IPS DF 6.9 (cell line): ENCODE measurements at regions not wholly inside any gene's neighbourhood (a gene's known extent, or its start where the extent isn't known, plus 50 kb on each side); places are given as distances from the start of the nearest gene placed in this dataset.

Source experiments
- DNase-seq: peaks from one replicate; pipeline ENCODE4 v3.0.0-alpha.2; 2013; ENCODE audit warnings: low read depth, low spot score
- H3K27ac ChIP-seq: one replicate; pipeline ENCODE4 v1.5.1; 2013; ENCODE audit warnings: low read length, control low read depth
- H3K27me3 ChIP-seq: 2 replicates; pipeline ENCODE4 v1.6.1; 2013; ENCODE audit warnings: mild to moderate bottlenecking, low read length; ENCODE audit not compliant: control insufficient read depth, insufficient read depth
- H3K36me3 ChIP-seq: 2 replicates; pipeline ENCODE4 v1.6.1; 2013; ENCODE audit warnings: low read length; ENCODE audit not compliant: control insufficient read depth, insufficient read depth
- H3K4me1 ChIP-seq: 2 replicates; pipeline ENCODE4 v1.6.1; 2013; ENCODE audit warnings: low read length; ENCODE audit not compliant: control insufficient read depth, insufficient read depth
- H3K4me3 ChIP-seq: 2 replicates; pipeline ENCODE4 v1.5.1; 2013; ENCODE audit warnings: mild to moderate bottlenecking, low read length
- H3K9me3 ChIP-seq: 2 replicates; pipeline ENCODE4 v1.6.1; 2013; ENCODE audit warnings: low read length, inconsistent platforms; ENCODE audit not compliant: control insufficient read depth, insufficient read depth
- WGBS: extraction: QIAGEN DNeasy Blood & Tissue Kit; methylation state at CpG from one replicate; pipeline ENCODE4 v1.1.7; 2013; ENCODE audit warnings: mixed read lengths, missing lambda C conversion rate; ENCODE audit not compliant: insufficient read length, insufficient coverage; 5-methylcytosine and 5-hydroxymethylcytosine counted together

DNA sequence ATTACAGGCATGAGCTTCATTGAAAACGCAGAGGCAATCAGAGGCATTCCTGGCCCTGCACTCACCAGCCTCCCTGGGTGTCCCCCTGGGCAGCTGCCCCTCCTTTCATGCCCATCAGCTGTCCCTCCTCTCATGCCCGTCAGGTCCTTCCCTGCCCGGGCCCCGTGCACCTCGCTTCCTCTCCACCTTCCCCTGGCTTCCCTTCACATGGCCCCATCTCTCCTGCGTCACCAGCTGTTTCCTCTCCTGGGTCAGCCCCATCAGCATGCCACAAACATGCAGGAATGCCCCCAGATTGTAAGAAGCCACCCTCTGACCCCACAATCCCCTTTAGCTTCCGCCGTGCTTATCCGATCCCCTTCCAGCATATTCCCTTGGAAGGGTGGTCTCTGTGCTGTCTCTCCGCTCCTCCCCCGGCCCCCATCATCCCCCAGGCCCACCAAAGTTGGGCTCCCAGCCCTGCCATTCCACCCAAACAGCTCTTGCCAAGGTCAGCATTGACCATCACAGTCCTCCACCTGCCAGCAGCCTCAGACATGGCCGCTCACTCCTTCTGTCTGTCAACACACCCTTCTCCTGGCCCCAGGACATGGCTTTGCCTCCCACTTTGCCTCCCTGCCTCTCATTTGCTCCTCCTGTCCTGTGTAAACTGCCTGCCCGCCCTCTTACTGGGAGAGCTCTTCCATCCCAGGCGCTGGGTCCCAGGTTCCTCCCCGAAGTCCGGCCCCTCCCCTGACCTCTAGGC lies 98.6 kb upstream of the IER5L start:
- Histone ChIP-seq H3K27me3 (no peaks in the 10 kb centered on the region), H3K36me3 (no peaks in the 10 kb centered on the region), H3K4me3 (no peak overlapping the region), H3K27ac (no peak overlapping the region), H3K4me1 (peaks cover 15% of the 10 kb centered on the region), H3K9me3 (no peaks in the 10 kb centered on the region)
- WGBS = no CpG with 5 or more reads among the region's 16 CpGs
- no peak for DNase-seq

DNA sequence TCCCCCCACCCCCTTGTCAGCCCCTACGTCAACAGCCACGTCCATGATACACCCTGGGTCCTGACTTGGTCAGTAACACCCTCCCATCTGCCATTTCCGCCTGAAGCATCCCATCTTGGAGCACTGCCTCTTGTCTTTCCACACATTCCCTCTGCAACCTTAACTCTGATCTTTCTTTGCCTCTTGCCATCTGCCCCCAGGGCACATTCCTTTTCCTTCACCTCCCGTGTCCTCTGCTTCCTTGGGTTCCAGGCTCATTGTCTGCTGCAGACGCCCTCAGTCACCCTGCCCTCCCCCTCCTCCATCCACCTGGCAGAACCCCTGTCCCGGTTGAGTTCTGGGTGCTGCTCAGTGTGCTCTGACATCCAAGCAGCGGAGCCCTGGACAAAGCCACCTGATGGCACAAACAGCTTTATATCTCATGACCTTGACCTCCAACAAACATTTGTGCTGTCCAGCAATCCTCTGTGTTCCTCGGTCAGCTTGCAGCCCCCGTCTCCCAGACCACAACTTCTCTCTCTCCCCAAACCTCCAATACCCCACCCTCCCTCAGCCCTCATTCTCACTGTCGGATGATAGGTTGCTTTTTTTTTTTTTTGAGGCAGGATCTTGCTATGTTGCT lies 97.7 kb upstream of the IER5L start:
- Histone ChIP-seq H3K4me1 (peaks cover 15% of the 10 kb centered on the region), H3K27me3 (no peaks in the 10 kb centered on the region), H3K27ac (no peak overlapping the region), H3K4me3 (no peak overlapping the region), H3K9me3 (no peaks in the 10 kb centered on the region), H3K36me3 (no peaks in the 10 kb centered on the region)
- no CpG with 5 or more reads among the region's 10 CpGs for WGBS
- no peak for DNase-seq

DNA sequence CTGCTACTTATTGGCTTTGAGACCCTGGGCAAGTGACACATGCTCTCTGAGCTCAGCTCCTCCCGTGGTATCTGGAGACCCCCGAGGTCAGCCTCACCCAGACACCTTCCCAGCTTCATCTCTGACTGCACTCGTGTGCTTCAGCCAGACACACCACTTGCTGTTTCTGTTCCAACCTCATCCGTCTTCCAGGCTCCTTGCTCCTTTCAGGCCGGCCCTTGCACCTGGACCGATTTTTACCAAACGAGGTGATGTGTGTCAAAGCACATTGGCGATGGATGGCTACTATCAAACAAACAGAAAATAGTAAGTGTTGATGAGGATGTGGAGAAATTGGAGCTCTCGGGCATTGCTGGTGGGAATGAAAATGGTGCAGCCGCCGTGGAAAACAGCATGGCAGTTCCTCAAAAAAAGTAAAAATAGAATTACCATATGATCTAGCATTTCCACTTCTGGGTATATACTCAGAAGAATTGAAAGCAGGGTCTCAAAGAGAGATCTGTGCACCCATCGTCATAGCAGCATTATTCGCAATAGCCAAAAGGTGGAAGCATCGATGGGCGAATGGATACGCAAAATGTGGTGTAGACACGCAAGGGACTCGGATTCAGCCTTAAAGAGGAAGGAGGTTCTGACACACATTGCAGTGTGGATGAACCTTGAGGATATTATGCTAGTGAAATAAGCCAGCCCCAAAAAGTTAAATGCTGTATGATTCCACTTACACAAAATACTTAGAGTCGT lies 96.1 kb upstream of the IER5L start:
- no CpG with 5 or more reads among the region's 19 CpGs for WGBS
- no peak for DNase-seq
- no peak overlapping the region for H3K27ac ChIP-seq
- H3K4me3 ChIP-seq = no peak overlapping the region
- no peaks in the 10 kb centered on the region for H3K36me3 ChIP-seq
- H3K9me3 ChIP-seq = no peaks in the 10 kb centered on the region
- peaks cover 15% of the 10 kb centered on the region for H3K4me1 ChIP-seq
- H3K27me3 ChIP-seq = no peaks in the 10 kb centered on the region

DNA sequence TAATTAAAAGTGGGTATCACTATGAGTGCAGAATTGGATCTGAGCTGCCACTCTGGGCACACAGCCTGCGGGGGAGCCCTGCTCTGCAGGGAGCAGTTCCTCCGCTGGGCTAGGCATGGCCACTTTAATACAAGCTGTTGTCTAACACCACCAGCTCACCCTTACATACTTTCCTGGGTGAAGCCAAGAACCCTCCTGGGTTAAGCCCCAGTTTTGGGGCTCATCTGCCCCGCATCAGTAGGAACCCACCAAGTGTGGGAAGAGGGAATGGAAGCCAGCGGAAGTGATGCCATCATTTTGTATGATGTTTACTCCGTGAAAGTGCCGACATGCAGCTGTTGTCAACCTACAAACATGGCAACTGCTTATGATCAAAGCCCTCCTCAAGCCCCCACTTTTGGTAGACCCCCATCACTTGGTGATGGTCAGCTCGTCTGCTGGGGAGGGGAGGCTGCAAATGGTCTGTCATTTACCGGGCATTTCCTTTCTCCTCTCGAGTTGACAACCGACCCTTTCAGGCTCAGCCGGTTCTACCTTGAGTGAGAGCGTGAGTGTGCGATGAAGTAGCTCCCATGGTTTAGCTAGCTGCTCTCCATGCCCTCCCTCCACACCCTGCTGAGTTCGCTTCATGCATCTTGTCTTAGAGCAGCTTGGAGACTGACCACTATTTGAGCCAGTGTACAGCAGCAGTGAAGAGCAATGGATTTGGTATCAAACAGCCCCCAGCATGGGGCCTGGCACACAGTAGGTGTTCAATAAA lies 95.3 kb upstream of the IER5L start:
- no peaks in the 10 kb centered on the region for H3K27me3 ChIP-seq
- H3K4me3 ChIP-seq = no peak overlapping the region
- WGBS = no CpG with 5 or more reads among the region's 14 CpGs
- no peaks in the 10 kb centered on the region for H3K36me3 ChIP-seq
- H3K4me1 ChIP-seq = peaks cover 9% of the 10 kb centered on the region
- no peaks in the 10 kb centered on the region for H3K9me3 ChIP-seq
- no peak overlapping the region for H3K27ac ChIP-seq
- DNase-seq = no peak

DNA sequence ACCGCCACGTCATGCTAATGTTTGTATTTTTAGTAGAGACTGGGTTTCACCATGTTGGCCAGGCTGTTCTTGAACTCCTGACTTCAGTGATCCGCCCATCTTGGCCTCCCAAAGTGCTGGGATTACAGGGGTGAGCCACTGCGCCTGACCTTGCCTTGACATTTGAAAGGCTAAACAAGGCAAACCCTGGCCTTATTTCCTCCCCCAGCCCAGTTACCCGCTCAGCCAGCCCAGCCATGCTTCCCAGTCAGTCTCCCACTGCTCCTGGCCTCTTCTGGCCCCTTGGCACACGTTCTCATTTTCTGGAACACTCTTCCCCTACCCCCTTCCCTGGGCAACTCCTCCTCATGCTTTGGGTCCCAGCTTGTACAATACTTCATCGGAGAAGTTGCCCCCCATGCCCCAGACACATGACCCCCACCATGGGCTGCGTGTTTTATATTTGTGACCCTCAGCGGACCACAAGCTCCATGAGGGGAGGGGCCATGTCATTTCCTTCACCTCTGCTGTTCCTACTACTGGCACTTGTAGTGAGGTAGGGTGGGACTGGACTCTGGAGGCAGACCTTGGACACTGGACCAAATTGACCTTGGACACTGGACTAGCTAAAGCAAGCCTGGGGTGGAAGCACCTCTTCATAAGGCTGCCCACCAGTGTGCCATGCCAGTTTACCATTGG lies 94.4 kb upstream of the IER5L start:
- Histone ChIP-seq H3K4me1 (peaks cover 7% of the 10 kb centered on the region), H3K36me3 (no peaks in the 10 kb centered on the region), H3K27me3 (no peaks in the 10 kb centered on the region), H3K4me3 (no peak overlapping the region), H3K9me3 (no peaks in the 10 kb centered on the region), H3K27ac (no peak overlapping the region)
- DNase-seq = no peak
- no CpG with 5 or more reads among the region's 9 CpGs for WGBS

DNA sequence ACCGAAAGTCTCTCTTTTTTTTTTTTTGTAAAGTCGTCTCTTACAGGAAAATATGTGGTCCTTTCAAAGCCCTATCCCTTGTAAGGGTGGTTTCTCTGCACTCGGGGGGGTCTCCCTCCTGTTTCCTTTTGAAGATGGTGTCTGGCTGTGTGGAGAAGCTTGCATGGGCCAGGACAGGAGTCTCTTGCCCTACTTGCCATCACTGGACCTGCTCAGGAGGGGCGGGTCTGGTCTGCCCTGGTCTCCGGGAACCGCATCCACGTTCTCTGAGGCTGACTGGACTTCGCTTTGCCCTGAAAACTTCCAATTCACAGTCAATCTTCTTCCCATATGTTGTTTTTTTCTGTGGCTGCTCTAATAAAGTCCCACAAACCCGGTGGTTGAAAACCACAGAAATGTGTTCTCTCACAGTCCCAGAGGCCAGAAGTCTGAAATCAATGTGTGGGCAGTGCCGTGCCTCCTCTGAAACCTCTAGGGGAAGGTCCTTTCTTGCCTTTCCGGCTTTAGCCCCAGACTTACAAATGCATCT lies 92.9 kb upstream of the IER5L start:
- H3K4me1 ChIP-seq = peaks cover 5% of the 10 kb centered on the region
- no peaks in the 10 kb centered on the region for H3K27me3 ChIP-seq
- no CpG with 5 or more reads among the region's 11 CpGs for WGBS
- no peak overlapping the region for H3K27ac ChIP-seq
- no peak for DNase-seq
- no peak overlapping the region for H3K4me3 ChIP-seq
- H3K36me3 ChIP-seq = no peaks in the 10 kb centered on the region
- H3K9me3 ChIP-seq = no peaks in the 10 kb centered on the region

DNA sequence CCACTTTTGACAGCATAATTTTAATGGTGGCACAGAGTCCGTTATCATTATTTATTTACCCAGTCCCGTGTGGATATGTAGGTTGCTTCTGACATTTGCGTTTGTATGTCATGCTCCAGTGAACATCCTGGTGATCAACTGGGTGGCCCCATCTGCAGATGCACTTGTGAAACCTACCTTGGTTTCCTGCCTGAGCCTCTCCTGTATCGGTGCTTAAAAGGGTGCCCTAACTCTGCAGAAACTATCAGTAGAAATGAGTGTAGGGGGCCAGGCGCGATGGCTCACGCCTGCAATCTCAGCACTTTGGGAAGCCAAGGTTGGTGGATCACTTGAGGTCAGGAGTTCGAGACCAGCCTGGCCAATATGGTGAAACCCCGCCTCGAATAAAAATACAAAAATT lies 92.1 kb upstream of the IER5L start:
- Histone ChIP-seq H3K36me3 (no peaks in the 10 kb centered on the region), H3K27ac (no peak overlapping the region), H3K9me3 (no peaks in the 10 kb centered on the region), H3K4me3 (no peak overlapping the region), H3K4me1 (no peaks in the 10 kb centered on the region), H3K27me3 (no peaks in the 10 kb centered on the region)
- WGBS = no CpG with 5 or more reads among the region's 10 CpGs
- no peak for DNase-seq

DNA sequence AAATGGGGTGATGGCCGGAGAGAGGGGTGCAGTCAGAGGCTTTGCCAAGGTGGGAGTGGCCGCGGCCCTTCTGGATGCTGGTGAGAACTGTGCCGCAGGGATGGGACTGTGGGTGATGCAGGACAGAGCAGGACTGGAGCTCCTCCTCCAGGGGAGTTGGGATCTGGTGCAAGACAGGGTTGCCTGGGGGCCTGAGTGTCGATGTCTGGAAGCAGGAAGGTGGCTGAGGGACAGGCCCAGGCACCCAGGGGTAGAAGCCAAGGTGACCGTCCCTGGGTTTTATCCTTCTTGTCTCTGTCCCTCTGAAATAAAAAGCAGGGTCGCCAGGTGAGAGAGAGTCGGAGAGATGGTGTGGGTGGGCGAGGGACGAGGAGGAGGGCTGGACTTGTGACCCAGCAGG lies 89.1 kb upstream of the IER5L start:
- DNase-seq = no peak
- no peaks in the 10 kb centered on the region for H3K36me3 ChIP-seq
- H3K27me3 ChIP-seq = no peaks in the 10 kb centered on the region
- WGBS = no CpG with 5 or more reads among the region's 10 CpGs
- no peak overlapping the region for H3K27ac ChIP-seq
- no peak overlapping the region for H3K4me3 ChIP-seq
- H3K4me1 ChIP-seq = no peaks in the 10 kb centered on the region
- H3K9me3 ChIP-seq = no peaks in the 10 kb centered on the region

DNA sequence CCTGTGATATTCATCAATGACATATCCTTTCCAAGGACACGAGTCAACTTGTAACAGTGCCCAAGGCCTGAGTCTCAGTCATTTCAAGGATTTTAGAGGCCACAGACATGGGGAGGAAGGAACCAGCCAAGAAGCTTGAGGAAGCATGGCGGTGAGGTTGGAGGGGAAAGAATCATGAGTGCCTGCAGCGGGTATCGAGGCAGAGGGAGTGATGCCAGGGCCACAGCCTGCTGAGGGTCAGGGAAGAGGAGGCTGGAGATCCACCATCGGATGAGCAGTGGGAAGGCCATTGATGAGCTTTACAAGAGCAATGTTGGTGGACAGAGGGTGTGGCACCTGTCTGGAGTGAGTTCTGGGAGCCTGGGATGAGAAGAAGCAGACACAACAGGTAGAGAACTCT lies 88.5 kb upstream of the IER5L start:
- Histone ChIP-seq H3K36me3 (no peaks in the 10 kb centered on the region), H3K27me3 (no peaks in the 10 kb centered on the region), H3K4me3 (no peak overlapping the region), H3K27ac (no peak overlapping the region), H3K9me3 (no peaks in the 10 kb centered on the region), H3K4me1 (no peaks in the 10 kb centered on the region)
- WGBS = no CpG with 5 or more reads among the region's 5 CpGs
- no peak for DNase-seq

DNA sequence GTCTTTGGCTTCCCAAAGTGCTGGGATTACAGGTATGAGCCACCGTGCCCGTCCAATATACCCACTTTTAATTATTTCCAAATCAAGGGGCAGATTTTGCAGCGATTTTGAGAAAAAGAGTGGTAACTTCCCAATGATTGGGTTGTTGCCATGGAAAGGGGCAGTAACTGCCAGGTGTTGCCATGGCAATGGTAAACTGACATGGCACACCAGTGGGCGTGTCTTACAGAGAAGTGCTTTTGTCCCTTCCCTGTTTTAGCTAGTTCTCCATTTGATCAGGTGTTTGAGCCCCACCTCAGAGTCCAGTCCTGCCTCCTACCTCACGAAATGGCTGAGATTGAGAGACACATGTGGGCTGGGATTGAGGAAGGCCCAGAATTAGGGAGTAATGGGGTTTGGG lies 86.3 kb upstream of the IER5L start:
- Histone ChIP-seq H3K27ac (no peak overlapping the region), H3K9me3 (no peaks in the 10 kb centered on the region), H3K4me1 (no peaks in the 10 kb centered on the region), H3K27me3 (peaks cover 2% of the 10 kb centered on the region; the same call in 1 of the 2 replicates), H3K36me3 (no peaks in the 10 kb centered on the region), H3K4me3 (no peak overlapping the region)
- DNase-seq = no peak
- no CpG with 5 or more reads among the region's 5 CpGs for WGBS
